GM20431 (cell line): ENCODE measurements at regions not wholly inside any gene's neighbourhood (a gene's known extent, or its start where the extent isn't known, plus 50 kb on each side); places are given as distances from the start of the nearest gene placed in this dataset.

Experiments used
- in situ Hi-C: fragments of 300-500 bp; cut with MseI, MboI; formaldehyde crosslinking; loops from one replicate; pipeline ENCODE4 v1.15.0; 2020; ENCODE audit warnings: low sequenced_read_pairs; ENCODE audit not compliant: unreplicated experiment

DNA sequence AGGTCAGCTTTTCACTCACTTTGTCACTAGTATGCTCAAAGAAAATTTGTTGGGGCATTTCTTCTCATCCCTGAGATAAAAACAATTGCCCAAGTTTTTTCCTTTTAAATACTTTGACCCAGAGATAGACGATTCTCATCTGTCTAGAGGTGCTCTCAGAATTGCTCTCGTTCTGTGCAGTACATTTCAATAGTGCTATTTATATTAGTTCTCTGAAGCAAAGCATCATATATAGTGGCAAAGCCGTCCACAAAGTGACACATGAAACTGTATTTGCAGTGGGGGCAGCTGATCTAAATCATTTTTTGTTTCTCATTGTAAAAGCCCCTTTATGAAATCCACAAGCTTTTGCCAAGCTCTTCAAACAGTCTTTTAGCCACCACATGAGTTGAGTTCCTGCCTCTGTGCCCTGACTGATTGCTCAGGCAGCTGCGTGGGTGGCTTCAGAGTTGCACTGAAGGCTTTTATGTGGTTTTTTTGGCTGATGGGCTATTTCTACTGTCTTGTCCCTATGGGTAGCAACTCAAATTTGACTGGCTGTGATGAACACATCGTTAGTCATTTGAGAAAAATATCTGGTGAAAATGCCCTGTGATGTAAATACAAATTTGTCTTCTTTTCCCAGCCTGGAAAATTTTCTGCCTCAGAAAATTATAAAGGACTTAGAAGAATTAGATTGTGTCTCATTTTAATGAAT is 119.1 kb upstream of the OTUD4 start:
- in situ Hi-C loops = no loop called here

DNA sequence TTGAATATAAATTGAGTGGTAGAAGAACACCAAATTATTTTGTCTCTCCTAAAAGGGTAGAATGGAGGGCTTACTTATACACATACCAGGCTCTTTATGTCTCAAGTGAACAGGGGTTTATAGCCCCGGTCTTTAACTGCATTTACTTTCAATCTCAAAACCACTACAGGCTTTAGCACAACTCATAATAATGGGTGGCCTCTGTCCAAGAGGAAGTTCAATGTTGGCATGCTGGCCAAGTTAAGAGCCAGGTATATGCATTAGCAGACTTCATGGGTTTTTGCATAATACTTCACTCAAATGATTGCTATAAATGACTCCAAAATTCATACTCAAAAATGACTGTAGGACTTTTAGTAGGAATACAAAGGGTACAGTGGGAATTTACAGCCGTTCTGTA is 118.5 kb upstream of the OTUD4 start:
- in situ Hi-C loops = no loop called here

DNA sequence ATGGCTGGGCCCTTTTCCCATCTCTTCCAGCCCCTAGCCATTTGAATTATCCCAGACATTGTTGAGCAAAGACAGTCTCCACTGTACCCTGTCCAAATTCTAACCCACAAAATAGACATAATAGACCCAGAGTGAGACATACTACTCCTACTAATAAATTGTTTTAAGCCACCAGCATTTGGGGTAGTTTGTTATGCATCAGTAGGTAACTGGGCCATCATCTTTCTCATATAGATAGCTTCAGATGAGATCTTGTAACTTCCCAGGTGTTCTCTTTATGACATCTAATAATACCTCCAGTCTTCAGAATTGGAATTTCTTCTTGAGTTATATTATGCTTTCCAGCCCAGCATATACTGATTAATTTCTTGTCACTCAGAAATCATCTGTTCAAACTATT is 117.2 kb upstream of the OTUD4 start:
- in situ Hi-C loops = no loop called here

DNA sequence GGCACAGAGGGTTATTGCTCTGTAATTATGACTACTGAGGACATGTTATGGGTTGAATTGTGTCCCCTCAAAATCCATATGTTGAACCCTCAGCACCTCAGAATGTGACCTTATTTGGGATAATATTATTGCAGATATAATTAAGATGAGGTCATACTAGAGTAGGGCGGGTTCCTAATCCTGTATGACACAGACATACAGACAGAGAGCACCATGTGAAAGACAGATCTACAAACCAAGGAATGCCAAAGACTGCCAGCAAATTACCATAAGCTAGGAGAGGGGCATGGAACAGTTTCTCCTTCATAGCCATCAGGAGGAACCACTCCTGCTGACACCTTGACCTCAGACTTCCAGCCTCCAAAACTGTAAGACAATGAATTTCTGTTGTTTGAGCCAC is 115.2 kb upstream of the OTUD4 start:
- in situ Hi-C loops = no loop called here

DNA sequence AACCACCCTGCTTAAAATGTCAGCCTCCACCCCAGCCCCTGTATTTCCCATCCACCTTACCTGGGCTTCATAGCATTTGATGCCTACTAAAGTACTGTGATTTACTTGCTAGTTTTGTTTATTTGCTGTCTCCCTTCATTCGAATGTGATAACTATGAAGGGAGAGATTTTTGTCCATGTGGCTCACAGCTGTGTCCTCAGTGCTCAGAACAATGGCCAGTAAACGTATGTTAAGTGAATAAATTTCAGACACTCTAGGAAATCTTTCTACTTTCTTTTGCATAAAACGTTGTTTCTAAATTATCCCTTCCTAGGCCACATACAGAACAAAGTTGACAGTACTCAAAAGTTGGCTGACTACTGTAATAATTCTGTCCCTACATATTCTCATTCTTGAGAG is 114.7 kb upstream of the OTUD4 start:
- in situ Hi-C loops = no loop called here

DNA sequence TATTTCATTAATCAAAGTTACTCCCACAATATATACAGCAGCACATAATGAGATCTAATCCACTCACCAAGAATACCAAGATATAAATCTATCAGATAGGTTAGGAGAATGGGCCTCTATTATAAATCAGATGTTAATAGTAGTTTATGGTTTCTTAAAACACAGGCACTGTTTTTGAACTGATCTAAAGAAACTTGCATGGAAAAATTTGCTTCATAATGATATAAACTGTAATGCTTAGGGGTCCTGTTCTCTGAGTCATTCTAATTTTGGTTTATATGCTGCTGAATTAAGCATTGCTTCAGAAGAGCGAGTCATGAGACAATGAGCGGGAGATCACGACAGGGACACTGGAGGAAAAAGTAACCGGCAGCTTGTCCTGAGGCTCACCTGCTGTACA is 113.3 kb upstream of the OTUD4 start:
- in situ Hi-C loops = no loop called here

DNA sequence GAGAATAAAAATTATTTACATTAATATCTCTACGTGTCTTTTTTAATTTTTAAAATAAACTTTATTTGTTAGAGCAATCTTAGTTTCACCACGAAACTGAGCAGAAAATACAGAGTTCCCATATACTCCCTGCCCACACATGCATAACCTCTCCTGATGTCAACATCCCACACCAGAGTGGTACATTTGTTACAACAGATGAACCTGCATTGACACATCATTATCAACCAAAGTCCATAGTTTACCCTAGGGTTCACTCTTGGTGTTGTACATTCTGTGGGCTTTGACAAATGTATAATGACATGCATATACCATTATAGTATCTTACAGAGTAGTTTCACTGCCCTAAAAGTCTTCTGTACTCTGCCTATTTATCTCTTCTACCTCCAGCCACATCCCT is 110.6 kb upstream of the OTUD4 start:
- in situ Hi-C loops = no loop called here

DNA sequence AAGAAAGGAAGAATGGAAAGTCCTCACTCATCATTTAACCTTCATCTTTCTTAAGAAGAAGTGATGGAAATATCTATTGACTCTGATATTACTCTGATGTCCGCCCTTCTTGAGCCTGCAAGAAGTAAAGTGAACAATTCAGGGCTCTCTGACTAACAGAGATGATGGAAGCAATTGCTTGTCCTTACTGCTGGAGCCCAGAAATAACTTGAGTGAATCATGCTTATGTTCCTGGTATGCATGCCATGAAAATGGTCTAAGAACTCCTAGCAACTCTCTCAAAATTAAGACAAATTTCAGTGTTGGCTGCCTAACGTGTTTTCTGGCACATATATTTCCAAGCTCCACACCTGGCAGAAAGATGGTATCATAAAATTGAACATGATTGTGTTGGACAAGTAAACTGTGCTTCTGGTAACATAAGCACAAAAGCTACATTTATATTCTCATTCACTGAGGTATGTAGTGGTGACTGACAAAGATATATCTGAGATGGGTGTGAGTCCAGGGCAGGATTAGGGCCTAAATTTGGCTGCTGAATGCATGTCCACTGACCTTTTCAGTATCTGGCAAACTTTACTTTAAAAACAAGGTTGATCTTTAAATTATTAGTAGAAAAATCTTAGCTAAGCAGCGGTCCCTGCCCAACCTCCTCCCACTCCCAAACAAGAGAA is 109.2 kb upstream of the OTUD4 start:
- in situ Hi-C loops = no loop called here

DNA sequence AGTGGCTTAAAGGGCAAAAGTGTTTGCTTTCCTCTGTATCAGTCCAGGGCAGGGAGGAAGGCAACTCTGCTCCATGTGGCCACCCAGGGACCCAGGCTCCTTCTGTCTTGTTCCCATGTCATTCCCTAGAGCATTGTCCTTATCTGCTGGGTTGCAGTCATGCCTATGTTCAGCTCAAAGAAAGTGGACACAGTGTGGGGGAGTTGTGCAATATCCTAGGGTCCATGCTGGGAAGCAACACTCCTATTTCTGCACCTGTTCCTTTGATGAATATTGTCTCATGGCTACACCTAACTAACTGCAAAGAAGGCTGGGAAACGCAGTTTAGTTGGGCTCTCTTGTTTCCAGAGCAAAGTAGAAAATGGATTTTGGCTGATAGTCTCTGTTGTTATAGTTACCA is 107.0 kb upstream of the OTUD4 start:
- in situ Hi-C loops = no loop called here

DNA sequence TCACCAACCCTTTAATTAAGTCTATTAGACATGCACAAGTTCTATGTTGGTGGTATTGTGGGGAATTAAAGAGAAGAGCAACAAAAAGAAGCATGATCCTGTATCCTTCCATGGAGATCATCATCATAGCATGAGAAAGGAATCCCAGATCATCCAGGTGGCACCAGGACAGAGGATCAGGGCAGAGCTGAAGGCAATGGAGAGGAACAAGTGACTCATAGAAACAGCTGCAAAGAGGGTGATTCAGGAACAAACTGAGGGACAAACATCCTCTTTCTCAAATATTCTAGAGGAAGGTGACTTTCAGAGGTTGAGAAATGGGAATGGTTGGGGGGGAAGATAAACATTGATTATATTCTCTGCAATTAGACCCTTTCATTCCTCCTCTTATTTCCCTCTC is 105.5 kb upstream of the OTUD4 start:
- in situ Hi-C loops = no loop called here

DNA sequence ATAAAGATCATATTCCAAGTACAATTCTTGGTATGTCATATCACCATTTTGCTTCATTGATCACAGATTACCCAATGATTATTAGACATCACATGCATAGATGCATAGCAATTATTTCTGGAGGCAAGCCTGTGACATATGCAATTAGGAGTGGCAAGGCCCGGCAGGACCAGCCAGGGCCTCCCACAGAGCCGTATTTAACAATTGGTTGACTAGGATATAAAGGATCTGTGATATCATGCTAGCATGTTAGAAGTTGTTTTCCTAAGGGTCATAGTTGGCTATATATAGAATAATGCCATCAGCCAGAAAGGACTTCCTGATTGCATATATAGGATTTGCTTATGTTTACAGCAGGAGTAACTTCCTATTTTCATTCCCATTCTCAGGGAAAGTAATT is 103.5 kb upstream of the OTUD4 start:
- in situ Hi-C loops = no loop called here

DNA sequence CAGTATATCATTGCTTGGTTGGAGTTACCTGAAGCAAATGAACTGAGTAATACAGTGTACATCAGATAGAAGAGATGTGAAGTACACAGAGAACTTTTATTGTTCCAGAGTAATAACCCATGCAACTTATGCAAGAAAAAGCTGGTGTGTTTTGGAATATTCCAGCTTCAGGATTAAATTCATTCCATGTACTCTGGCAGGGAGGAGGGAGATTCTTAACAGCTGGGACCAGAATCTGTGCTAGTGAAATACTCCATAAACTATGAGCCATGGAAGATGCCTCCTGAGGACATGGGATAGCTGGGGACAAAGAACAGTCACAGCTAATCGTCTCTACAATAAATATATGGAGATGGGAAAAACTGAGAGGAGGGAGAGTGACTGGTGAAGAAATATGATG is 101.6 kb upstream of the OTUD4 start:
- in situ Hi-C loops = no loop called here

DNA sequence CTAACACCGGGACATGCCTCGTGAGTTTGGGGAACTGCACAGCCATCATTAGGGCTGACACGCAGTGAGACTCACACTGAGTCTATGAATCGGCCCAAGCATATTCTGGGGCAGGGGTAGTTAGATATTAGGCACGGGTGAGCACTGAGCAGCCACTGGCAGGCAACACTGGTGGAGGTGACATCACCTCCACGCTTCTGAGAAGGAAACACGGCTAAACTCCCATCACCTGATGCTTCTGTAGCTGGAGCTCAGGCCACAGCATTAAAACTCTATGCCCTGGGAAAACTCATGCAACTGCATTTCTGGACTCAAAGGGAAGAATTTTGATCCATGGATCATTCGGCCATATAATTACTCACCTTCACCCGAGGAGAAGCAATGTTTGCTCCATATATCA is 100.8 kb upstream of the OTUD4 start:
- in situ Hi-C loops = no loop called here

DNA sequence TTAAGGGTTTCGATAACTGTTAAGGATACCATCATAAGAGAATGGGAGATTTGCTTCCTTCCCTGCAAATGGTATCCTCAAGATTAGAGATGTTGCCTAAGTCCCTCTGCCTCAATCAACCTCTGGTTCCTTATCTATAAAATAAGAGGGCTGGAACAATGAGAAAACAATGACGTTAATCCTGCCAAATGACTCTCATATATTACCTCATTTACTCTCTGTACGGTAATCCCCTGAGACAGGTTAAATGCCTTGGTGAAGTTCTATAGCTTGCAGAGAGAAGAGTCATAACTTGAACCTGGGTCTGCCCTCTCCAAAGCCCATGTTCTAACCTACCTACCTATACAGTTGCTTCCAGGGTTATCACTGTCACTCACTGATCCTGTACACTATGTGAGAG is 100.2 kb upstream of the OTUD4 start:
- in situ Hi-C loops = no loop called here

DNA sequence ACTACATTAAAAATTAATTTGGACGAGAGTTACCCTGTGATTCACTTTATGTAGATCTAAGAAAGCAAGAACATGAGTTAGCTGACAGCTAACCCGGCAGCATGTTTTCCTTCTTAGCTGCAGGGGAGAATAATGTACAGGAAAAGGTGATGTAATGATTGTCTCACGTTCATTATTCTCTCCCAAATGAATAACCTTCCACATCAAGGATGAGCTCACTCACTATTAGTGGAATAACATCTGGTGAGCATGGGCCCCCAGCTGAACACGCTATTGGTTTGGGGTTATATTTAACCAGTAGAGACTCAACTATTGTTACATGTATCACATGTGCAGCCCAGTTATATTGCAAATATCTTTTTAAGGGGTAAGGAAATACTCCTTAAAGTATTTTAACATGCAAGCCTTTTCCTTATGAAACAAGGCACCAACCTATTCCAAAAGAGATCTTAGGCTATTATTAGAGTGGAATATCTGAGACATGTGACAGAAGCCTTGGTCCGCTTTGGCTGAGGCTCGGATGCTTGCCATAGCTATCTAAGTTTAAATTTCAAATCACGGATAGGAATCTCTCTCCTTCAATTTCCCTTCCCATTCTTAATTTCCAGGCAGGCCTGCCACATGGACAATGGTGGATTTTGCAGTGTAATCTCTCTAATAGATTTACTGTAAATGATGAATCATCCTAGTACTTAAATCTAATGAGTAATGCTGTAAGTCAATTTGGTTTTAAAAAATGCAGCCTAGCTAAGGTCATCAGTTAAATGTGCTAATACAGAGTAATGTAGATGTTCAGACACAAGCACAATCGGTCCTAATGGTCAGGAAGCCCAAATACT is 99.0 kb upstream of the OTUD4 start:
- in situ Hi-C loops = no loop called here

DNA sequence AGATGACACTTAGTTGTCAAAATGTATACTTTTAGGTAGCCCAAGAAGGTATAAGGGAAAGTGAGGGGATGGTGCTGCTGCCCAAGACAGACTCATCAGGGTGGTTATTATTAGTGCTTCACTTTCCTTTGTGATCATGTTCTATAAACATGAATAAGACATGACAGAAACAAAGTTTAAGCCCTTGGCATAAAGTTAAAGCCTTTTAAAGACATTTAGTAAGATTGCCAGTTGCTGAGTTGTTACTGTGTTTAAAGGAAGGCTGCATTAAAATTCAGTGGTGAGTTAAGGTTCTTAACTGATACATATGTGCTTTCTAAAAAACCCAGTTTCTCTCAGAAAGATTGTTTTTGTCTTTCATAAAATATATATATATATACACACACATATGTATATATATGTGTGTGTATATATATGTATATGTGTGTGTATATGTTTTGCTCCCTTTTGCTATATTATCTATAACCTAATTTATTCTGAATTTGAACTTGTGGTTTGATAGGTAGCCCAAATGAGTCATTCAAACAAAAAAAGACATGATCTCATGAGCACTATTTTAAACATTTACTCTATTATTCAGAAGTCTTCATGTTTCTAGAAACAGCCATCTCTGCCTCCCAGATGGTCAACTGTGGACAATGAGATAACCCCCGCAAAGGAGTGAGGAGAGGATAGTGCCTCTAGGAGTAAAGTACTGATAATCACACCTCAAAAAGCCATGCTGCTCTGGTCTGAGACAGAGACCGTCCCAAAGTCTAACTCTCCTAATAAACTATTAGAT is 98.1 kb upstream of the OTUD4 start:
- in situ Hi-C loops = no loop called here

DNA sequence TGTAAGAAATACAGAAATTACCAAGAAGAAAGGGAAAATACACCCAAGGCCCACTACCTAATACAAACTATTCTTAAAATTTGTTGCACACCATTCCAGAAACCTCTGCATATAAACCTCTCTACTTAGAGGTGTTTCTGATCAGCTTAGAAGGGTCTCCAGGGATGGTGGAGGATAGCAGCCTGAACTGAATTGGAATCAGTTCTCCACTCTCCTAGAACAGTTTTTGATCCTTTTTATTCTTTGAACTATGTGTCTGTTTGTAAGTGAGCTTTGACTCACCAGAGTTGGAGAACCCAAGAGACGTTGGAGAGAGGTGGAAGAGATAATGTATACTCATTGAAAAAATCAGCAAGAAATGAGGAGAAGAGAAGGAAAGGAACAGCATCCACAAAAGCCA is 96.6 kb upstream of the OTUD4 start:
- in situ Hi-C loops = no loop called here

DNA sequence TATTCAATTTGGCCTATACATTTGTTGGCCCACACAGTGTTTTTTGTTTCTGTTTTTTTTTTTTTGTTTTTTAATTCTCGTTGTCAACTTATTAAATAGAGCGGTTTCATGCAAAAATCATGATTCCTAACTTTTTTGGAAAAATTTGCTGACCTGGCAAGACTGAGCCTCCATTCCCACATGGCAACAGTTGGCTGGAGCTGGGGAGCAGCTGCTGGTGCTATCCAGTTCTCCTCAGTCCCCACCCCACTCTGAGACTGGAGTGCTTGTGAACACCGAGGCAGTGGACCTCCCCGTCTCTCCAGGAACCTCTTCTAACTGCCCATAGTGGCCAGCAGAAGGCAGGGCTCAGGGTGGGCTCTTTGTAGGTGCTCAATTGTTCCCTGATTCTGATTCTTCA is 95.7 kb upstream of the OTUD4 start:
- in situ Hi-C loops = no loop called here

DNA sequence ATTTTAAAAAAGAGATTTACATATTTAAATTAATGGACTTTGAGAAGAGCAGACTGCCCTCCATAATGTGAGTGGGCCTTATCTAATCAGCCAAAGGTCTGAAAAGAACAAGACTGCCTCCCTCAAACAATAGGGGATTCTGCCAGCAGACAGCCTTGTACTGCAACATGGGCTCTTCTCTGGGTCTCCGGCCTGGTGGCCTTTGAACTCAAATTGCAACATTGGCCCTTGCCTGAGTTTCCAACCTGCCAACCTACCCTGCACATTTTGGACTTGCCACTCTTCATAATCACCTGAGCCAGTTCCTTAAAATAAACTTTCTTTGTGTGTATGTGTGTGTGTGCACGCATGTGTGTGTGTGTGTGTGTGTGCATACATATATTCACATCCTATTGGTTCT is 90.8 kb upstream of the OTUD4 start:
- in situ Hi-C loops = no loop called here

DNA sequence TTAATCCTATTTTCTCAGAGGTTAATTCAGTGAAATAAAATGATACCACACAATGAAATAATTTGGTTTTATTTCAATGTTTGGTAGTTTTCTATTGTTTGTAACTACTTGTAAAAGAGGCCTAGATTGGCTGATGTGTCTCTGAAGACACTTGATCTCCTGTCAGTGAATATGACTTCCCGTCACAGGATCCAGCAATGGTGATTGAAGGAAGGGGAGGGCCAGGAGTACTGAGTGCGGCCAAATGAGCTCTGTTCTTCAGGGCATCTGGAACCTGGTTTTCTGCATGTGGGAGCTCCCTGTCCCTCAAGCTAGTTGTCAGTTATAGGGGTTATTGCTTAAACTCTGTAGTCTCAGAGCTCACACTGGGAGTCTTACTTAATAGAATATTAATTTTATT is 86.5 kb upstream of the OTUD4 start:
- in situ Hi-C loops = no loop called here

DNA sequence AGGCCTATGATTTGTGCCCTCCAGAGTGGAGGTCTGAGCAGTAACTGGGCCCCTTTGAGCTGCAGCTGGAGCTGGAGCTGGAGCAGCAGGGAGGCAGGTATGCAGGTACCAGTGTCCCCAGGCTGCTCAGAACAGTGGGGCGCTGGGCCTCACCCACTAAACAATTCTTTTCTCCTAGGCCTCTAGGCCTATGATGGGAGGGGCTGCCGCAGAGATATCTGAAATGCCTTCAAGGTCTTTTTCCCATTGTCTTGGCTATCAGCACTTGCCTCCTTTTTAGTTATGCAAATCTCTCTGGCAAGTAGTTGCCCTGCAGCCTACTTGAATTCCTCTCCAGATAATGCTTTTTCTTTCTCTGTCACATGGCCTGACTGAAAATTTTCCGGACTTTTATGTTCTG is 79.7 kb upstream of the OTUD4 start:
- in situ Hi-C loops = no loop called here
